GM10248 (cell line): ENCODE measurements at regions not wholly inside any gene's neighbourhood (a gene's known extent, or its start where the extent isn't known, plus 50 kb on each side); places are given as distances from the start of the nearest gene placed in this dataset.

ENCODE experiments used
- CTCF ChIA-PET: fragments of 300-600 bp; sonication (Branson Sonifier 250); formaldehyde crosslinking; extraction: SDS; loops from one replicate; lab custom pipeline; 2021; ENCODE audit warnings: antibody characterized with exemption; lab: Yijun Ruan, JAX
- POLR2A ChIA-PET: fragments of 350-650 bp; sonication (Branson Sonifier 250); formaldehyde crosslinking; extraction: SDS; loops from one replicate; lab custom pipeline; 2020; ENCODE audit warnings: antibody characterized with exemption; lab: Yijun Ruan, JAX
- DNase-seq: peaks from one replicate; pipeline ENCODE4 v3.0.0; 2012; ENCODE audit errors: extremely low spot score
- TF ChIP-seq, protein P1 (sequence below): IDR thresholded peaks from 2 replicates; pipeline ENCODE4 v1.5.1; 2012; ENCODE audit warnings: mild to moderate bottlenecking, low read depth; ENCODE audit errors: extremely low read depth, missing control alignments, control extremely low read depth

DNA sequence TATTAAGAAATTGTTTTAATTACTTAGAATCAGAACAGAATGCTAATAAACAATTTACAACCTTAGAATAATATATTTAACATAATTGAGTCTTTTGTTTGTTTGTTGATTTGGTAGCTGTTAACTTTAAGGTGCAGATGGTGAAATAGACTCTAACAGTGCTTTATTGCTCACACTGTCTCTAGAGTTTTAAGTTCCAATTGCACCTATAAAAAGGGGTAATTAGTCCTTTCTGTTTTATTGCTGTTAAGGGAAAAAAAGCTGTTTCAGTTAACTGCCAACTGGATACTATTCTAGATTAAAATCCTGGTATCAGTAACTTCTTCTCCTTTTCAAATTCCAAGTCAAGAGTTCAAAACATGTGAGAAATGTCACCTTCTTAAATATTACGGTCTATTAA, 197.6 kb upstream of the TMPRSS15 start:
- DNase-seq: no peak
- POLR2A ChIA-PET: no interaction called here
- CTCF ChIA-PET: no interaction called here
- TF ChIP-seq, protein P1, sequence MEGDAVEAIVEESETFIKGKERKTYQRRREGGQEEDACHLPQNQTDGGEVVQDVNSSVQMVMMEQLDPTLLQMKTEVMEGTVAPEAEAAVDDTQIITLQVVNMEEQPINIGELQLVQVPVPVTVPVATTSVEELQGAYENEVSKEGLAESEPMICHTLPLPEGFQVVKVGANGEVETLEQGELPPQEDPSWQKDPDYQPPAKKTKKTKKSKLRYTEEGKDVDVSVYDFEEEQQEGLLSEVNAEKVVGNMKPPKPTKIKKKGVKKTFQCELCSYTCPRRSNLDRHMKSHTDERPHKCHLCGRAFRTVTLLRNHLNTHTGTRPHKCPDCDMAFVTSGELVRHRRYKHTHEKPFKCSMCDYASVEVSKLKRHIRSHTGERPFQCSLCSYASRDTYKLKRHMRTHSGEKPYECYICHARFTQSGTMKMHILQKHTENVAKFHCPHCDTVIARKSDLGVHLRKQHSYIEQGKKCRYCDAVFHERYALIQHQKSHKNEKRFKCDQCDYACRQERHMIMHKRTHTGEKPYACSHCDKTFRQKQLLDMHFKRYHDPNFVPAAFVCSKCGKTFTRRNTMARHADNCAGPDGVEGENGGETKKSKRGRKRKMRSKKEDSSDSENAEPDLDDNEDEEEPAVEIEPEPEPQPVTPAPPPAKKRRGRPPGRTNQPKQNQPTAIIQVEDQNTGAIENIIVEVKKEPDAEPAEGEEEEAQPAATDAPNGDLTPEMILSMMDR: no peak

DNA sequence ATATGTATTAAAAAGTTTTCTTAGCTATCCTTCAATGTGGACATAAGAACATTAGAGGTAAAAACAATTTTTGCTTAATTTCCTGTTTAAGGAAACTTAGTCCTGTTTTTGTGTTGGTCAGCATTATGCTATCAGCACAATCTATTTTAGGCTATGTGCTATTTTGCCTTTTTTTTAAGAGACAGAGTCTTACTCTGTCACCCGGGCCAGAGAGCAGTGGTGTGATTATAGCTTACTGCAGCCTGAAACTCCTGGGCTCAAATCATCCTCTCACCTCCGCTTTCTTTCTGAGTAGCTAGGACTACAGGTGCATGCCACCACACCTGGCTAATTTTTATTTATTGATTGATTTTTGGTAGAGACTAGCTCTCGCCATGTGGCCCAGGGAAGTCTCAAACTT, 199.1 kb upstream of the TMPRSS15 start:
- no peak for DNase-seq
- TF ChIP-seq, protein P1: no peak
- POLR2A ChIA-PET: no interaction called here
- CTCF ChIA-PET: interaction anchor here (0.8 to 1.3 kb wide), 2 partner anchors 25 to 77 kb away, joined by 3 read pairs; no protein-coding TSS in a partner anchor

DNA sequence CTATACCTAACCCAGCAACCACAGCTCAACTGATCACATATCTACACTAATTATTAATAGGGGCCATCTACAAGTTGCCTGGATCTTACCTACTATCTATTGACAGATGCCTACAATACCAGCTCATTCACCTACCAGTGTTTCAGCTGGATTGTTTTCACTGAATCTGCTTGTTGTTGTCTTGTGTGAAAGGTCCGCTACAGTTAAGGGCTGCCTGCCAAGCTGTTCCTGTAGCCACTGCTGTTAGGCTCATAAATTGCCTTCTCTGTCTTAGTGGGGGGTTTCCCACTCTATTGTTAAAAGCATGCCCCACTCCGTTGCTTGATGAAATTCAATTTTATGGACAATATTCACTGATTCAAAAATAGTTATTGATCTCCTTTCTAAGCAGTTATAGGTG, 199.7 kb upstream of the TMPRSS15 start:
- TF ChIP-seq, protein P1: no peak
- DNase-seq: no peak
- ChIA-PET CTCF (interaction anchor here (1.3 kb wide), 1 partner anchor 78 kb away, joined by 3 read pairs; no protein-coding TSS in a partner anchor), POLR2A (no interaction called here)

DNA sequence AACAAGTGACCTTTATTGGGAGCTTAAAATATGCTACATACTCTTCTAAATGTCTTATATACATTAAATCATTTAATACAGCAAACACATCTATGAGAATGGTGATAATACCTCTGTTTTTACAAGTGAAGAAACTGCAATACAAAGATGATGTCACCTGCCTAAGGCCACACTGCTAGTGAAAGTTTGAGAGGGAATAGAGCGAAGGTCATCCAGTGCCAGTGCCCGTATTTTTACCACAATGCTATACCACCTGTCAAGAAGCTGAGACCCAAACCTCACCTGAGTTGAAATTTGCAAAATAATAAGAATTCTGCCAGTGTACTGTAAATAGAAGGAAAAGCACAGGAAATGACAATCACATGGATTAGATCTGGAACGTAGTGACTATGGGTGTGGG, 200.4 kb upstream of the TMPRSS15 start:
- no peak for DNase-seq
- CTCF ChIA-PET: interaction anchor here (1.3 kb wide), 2 partner anchors 32 to 78 kb away, joined by 3 to 4 read pairs; no protein-coding TSS in a partner anchor
- POLR2A ChIA-PET: no interaction called here
- TF ChIP-seq, protein P1: no peak

DNA sequence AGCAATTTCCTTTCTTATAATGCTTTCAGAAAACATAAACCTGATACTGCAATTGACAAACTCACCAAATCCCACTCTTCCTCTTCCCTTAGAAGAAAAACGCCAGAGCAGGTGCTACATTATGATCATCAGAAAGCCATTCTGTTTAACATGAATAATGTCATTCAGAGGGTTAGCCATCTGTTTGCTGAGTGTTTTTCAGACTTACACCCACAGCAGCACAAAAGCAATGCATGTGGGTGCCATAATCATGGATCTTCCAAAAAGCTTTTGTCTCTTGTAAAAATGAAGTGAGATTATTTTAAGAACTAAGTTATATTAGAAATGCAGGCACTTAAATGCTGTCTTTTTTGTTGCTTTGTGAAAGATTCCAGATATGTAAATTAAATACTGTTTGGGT, 204.6 kb upstream of the TMPRSS15 start:
- TF ChIP-seq, protein P1: no peak
- POLR2A ChIA-PET: no interaction called here
- no peak for DNase-seq
- CTCF ChIA-PET: no interaction called here

DNA sequence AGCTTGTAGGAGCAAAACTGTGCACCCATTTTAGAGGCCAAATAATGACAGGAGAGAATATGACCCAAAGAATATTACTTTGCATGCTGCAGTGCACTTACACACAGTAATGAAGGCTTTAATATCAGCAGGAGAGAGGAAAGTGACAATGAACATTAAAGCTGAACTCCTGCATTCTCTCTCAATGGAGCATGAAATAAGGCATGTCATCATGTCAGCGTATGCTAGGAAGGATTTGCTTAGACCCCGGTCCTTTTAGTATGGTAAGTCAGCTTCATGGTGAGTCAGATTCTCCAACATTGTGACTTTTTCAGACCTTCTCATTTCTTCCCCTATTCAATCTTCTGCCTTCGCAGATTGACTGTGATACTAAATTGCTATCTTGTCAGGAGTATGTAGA, 210.7 kb upstream of the TMPRSS15 start:
- DNase-seq: no peak
- TF ChIP-seq, protein P1: no peak
- CTCF ChIA-PET: no interaction called here
- POLR2A ChIA-PET: no interaction called here

DNA sequence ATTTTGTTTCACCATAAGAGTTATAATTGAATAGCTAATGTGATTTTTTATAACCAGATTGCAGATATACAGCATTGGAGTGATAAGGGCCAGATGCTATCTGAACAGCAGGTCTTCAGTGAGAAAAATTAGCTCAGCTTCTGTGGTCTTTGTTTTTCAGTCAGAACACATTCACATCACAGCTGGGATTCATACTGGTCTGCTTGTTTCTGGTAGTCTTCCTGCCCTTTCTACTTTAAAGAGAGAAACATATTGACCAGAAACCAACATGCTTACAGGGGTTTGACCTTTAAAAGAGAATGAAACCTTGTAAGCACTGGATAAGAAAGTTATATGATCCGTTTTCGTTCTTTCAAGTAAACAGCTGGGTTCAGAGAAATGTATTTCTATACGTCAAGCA, 213.7 kb upstream of the TMPRSS15 start:
- ChIA-PET POLR2A (no interaction called here), CTCF (no interaction called here)
- TF ChIP-seq, protein P1: no peak

More for the DNA sequence above, 213.7 kb upstream of the TMPRSS15 start:
- DNase-seq: no peak
